ENCODE measurements at regions not wholly inside any gene's neighbourhood (a gene's known extent, or its start where the extent isn't known, plus 50 kb on each side); places are given as distances from the start of the nearest gene placed in this dataset.
"Not testable (repeated sequence)": the region's sequence is repeated elsewhere in the genome, so short reads cannot be mapped to it uniquely, and the experiment has no call there.

DNA sequence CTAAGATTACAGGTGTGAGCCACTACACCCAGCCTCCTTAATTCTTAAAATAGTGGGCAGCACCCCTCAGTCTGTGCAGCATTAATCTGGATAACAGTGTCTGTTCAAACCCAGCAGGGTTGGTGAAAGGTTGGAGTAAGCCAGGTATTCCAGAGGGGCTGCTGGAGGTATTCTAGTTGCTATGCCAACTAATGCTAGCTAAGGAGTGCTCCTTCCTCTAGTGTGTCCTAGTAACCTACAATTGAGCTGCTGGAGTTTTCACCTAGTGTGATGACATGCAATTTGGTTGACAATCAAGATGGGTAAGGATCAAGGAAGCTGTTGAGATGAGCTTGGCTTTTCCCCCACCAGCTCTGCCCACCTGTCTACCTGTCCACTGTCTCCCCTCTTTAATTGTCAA is 100.2 kb upstream of the IPO9 start:
- DNase-seq (no peak), ATAC-seq (replicated peaks) (no peak)
- Mint-ChIP-seq H3K9me3 (no peaks in the 10 kb centered on the region), H3K4me1 (no peaks in the 10 kb centered on the region), H3K4me3 (no peak overlapping the region), H3K27ac (no peak overlapping the region), H3K27me3 (peaks cover 20 to 25% of the 10 kb centered on the region in 2 donors), H3K36me3 (no peaks in the 10 kb centered on the region)

DNA sequence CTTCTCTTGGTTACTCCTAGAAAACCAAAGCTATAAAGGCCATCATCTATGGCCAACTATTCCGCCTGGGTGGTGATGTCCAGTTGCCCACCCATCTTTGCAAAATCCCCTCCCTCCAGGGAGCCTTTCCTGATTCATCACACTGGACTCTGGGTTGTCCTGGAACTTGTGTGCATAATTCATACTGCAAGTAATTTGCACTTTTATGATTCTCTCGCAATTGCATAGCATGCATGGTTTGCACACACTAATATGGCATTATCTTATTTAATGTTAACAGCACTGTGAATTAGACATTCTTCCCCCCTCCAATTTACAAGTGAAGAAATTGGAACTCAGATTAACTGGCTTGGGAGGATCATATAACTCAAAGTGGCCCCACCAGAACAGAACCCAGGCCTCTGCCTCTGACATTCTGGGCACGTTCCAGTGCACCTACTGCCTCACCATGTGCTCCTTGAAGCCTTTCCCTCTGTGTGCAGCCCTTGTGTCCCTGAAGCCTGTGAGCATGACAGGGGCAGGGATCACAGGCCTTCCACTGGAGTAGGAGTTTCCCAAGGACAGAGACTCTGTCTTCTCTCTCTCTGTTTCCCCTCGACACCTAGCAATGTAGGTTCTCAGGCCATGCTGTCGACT is 98.9 kb upstream of the IPO9 start:
- Mint-ChIP-seq H3K27me3 (peaks cover 15 to 28% of the 10 kb centered on the region in 2 donors), H3K4me3 (no peak overlapping the region), H3K36me3 (no peaks in the 10 kb centered on the region), H3K27ac (no peak overlapping the region), H3K4me1 (no peaks in the 10 kb centered on the region), H3K9me3 (no peaks in the 10 kb centered on the region)
- ATAC-seq (replicated peaks) (no peak), DNase-seq (no peak)

DNA sequence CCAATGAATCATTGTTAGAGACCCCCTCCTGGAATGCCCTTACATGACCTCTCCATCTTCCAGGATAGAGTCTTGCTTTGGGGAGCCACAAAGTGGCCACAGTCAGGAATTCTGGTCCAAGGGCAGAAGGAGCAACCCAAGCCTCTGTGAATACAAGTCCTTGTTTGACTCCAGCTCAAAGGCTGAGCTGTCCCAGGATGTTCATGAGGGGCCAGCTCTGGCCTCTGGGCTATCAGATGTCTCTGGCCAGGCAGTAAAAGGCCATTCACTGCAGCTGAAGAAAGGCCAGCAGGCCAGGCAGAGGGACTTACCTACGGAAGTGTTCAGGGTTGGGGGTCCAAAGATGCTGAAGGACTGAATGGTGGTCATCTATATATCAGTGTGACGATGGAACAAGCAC is 98.3 kb upstream of the IPO9 start:
- no peak overlapping the region for H3K27ac Mint-ChIP-seq
- no peak overlapping the region for H3K4me3 Mint-ChIP-seq
- DNase-seq (no peak), ATAC-seq (replicated peaks) (no peak)
- no peaks in the 10 kb centered on the region for H3K36me3 Mint-ChIP-seq
- peaks cover 12 to 23% of the 10 kb centered on the region in 2 donors for H3K27me3 Mint-ChIP-seq
- H3K9me3 Mint-ChIP-seq = no peaks in the 10 kb centered on the region
- H3K4me1 Mint-ChIP-seq = no peaks in the 10 kb centered on the region

DNA sequence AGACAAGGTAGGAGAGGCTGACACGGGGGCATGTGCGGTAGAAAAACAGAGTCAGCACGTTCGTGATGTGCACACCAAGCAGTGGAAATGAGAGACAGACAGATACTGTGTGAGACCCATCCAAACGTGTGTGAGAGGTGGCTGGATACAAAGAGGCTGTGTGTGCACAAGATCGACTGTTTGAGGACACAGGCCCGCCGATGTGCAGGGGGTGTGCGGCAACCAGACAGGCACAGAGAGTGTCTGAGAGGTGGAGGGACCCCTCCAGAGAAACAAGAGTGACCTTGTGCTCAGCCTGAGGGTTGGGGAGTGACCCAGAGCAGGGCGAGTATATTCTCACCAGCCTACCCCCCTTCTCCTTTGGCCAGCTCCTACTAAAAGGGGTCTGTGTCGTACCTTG is 97.8 kb upstream of the IPO9 start:
- Mint-ChIP-seq H3K36me3 (no peaks in the 10 kb centered on the region), H3K27me3 (peaks cover 12 to 23% of the 10 kb centered on the region in 2 donors), H3K4me1 (peaks cover under 1 to 3% of the 10 kb centered on the region in 2 donors), H3K9me3 (no peaks in the 10 kb centered on the region), H3K4me3 (no peak overlapping the region), H3K27ac (no peak overlapping the region)
- no peak for DNase-seq
- no peak for ATAC-seq (replicated peaks)

DNA sequence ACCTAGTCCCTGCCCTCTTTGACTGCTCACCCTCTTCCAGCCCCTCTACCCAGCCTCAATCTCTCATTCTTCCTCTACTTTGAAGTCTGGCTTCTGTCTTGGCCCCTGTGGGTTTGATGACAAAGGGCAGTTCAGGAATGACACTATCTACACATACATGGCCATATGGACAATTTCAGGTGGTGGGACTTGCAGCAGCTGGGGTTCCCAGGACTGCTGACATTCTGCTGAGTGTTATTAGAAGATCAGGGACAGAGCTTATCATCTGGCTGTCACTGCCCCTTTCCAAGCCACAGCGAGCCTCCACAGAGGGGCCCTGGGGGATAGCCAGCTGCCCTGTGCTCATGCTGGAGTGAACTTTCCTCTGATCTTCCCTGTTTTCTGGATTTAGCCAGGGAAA is 97.4 kb upstream of the IPO9 start:
- no peaks in the 10 kb centered on the region for H3K9me3 Mint-ChIP-seq
- no peak overlapping the region for H3K4me3 Mint-ChIP-seq
- ATAC-seq (replicated peaks) (no peak), DNase-seq (no peak)
- H3K4me1 Mint-ChIP-seq = peaks cover 5 to 6% of the 10 kb centered on the region in 2 donors
- H3K36me3 Mint-ChIP-seq = no peaks in the 10 kb centered on the region
- H3K27ac Mint-ChIP-seq = no peak overlapping the region
- H3K27me3 Mint-ChIP-seq = peaks cover 12 to 23% of the 10 kb centered on the region in 2 donors

DNA sequence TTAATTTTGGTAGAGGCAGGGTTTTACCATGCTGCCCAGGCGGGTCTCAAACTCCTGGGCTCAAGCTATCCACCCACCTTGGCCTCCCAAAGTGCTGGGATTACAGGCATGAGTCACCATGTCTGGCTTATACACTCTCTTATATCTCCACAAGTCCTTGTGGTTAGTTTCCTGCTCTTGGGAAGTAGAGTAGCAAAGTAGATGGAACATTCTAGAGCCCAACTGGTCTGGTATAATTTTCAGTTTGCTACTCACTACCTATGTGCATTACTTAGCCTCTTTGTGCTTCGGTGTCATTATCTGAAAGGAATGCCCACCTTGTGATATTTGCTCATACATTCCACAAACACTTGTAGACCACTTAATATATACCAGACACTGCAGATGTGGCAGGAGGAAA is 96.6 kb upstream of the IPO9 start:
- Mint-ChIP-seq H3K36me3 (no peaks in the 10 kb centered on the region), H3K27me3 (peaks cover 11 to 22% of the 10 kb centered on the region in 2 donors), H3K9me3 (no peaks in the 10 kb centered on the region), H3K27ac (no peak overlapping the region), H3K4me3 (no peak overlapping the region), H3K4me1 (peaks cover 13% of the 10 kb centered on the region in 2 donors)
- DNase-seq (no peak), ATAC-seq (replicated peaks) (no peak)

DNA sequence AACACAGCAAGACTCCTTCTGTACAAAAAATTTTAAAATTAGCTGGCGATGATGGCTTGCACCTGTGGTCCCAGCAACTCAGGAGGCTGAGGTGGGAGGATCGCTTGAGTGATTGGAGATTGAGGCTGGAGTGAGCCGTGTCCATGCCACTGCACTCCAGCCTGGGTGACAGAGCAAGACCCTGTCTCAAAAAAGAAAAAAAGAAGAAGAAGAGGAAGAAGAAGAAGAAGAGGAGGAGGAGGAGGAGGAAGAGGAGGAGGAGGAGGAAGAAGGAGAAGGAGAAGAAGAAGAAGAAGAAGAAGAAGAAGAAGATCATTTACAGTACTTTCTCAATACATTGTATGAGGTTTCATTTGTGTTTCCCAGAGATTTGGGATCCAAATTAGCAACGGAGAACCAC is 94.7 kb upstream of the IPO9 start:
- H3K4me3 Mint-ChIP-seq; ATAC-seq (replicated peaks); H3K36me3 Mint-ChIP-seq; DNase-seq; H3K9me3 Mint-ChIP-seq; H3K27ac Mint-ChIP-seq: not testable (repeated sequence)
- Mint-ChIP-seq H3K27me3 (peaks cover 6 to 20% of the 10 kb centered on the region in 2 donors), H3K4me1 (peaks cover 19 to 28% of the 10 kb centered on the region in 2 donors)

DNA sequence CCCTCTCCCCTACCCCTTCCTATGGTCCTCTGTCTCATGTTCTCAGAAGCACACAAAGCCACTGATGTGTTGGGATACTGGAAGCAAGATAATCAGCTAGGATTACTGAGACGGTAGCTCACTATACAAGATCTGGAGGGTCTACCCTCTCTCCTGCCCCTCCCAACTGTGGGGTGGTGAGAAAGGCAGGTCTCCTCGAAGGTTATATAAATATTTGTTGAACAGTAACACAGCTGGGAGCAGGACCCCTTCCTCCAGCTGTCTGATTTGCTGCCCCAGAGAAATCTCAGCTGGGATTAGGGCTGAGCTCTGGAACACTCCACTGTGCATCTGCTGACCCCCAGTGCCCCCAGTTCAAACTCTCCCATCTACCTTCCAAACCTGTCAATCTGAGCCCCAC is 94.2 kb upstream of the IPO9 start:
- Mint-ChIP-seq H3K36me3 (no peaks in the 10 kb centered on the region), H3K4me3 (no peak overlapping the region), H3K27me3 (peaks cover 6 to 20% of the 10 kb centered on the region in 2 donors), H3K9me3 (no peaks in the 10 kb centered on the region), H3K27ac (no peak overlapping the region), H3K4me1 (peaks cover 20 to 33% of the 10 kb centered on the region in 2 donors)
- no peak for DNase-seq
- ATAC-seq (replicated peaks) = no peak

DNA sequence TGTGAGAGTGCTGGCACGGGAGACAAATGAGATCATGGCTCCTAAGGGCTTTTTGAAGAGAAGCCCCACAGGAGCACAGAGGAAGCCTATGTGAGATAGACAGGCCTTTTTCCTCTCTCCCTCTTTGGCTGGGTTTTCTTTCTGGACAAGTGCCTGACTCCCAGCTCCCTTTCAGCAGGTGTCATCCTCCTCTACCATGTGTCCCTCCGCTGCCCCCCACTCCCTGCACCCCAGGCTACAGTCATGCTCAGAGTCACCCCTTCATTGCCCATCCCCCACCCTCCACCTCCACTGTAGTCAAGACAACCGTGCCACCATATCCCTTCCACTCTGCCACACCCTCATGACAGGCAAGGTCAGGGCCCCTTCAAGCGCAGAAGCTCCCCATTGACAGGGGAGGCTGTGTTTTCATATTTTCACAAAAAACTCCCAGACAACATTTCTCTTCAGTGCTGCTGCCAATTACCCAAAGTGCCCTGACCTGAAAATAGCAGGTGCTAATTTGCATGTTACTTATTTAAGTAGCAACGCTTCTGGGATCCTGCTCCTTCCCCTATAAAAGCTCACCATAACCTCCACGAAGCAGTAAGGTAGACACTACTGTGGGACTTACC is 92.1 kb upstream of the IPO9 start:
- DNase-seq (no peak), ATAC-seq (replicated peaks) (peak in 1 of 2 donors; percentile 28)
- Mint-ChIP-seq H3K4me1 (peaks cover 28 to 47% of the 10 kb centered on the region in 2 donors), H3K4me3 (peak overlapping the region in 1 of 2 donors; percentile 28), H3K9me3 (no peaks in the 10 kb centered on the region), H3K27me3 (peaks cover 0 to 16% of the 10 kb centered on the region in 2 donors), H3K36me3 (no peaks in the 10 kb centered on the region), H3K27ac (no peak overlapping the region)

DNA sequence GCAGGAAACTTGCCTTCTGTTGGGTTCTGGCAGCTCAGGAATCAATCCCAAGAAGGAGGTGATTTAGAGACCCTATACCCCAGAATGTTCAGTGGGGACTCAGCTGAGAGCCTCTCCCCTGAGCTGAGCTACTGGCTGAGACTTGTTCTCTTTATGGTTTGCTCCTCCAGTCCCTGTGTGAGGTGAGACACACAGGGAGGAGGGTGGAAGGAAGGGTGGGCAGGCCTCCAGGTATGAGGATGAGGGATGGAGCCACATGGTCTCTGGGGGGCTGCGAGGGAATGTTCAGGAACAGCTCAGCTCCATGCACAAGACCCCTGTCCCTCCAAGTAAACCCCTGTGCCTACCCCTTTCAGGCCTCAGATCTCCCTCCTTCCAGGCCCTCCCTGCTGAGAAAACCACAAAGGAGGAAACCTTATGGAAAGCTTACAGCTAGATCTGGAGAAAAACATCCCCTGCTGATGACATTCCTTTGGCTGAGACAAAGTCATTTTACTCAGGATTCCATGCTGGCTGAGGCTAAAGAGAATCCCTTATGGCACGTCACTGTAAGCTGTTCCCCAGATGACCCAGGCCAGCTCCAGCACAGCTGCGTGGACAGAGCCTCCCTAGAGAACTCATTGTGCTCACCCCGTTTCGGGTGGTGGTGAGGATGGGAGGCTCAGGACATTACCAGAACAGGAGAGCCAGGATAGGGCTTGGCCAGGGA is 91.5 kb upstream of the IPO9 start:
- Mint-ChIP-seq H3K36me3 (no peaks in the 10 kb centered on the region), H3K4me3 (no peak overlapping the region), H3K27ac (no peak overlapping the region), H3K4me1 (peaks cover 30 to 47% of the 10 kb centered on the region in 2 donors), H3K9me3 (no peaks in the 10 kb centered on the region), H3K27me3 (peaks cover 0 to 16% of the 10 kb centered on the region in 2 donors)
- DNase-seq (no peak), ATAC-seq (replicated peaks) (no peak)

DNA sequence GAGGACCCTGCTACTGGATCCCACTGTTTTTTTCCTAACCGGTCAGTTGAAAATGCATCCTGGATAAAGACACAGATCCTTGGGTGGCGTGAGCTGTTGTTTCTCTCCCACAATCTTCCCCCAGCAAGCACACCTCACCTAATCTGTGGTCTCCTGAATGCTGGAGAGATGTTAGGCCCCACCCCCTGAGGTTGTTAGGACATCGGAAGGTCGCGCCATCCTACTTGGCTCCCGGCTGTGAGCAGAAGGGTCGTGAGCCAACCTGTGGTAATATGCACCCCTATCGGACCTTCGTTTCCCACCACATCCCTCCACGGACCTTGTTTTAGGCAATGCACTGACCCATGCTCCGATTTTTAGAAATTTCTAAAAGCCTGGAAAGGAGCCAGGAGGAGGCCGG is 89.9 kb upstream of the IPO9 start:
- H3K9me3 Mint-ChIP-seq = no peaks in the 10 kb centered on the region
- H3K27ac Mint-ChIP-seq = no peak overlapping the region
- H3K27me3 Mint-ChIP-seq = peaks cover 0 to 7% of the 10 kb centered on the region in 2 donors
- peak overlapping the region; percentile 92 to 95 for H3K4me3 Mint-ChIP-seq
- peaks cover 32 to 47% of the 10 kb centered on the region in 2 donors for H3K4me1 Mint-ChIP-seq
- DNase-seq = no peak
- ATAC-seq (replicated peaks) = no peak
- H3K36me3 Mint-ChIP-seq = no peaks in the 10 kb centered on the region

DNA sequence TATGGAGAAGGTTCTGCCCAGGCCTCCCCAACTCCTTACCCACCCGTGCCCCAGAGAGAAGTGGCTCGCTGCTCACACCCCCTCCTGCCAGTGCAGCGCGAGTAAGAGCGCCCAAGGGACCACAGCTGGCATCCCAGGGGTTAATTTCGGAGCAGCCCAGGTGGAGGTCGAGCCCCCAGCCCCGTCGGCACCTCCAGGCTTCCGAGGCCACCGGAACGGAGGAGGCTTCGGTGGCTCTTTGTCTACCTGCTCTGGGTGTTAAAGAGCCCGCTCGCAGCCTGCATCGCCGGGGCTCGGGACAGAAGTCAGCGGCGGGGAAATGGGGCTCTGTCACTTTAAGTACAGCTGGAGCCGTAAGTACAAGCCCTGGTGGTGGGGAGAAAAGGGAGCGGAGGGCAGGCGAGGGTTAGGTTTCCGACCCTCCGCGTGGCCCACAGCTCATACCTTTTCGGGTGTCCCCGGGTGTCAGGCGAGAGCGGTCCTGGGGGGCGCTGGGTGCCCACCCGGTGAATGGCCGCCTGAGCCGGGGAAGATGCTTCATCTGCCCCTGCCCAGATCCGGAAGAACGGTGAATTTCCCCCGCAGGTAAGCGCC is 89.4 kb upstream of the IPO9 start:
- peak overlapping the region; percentile 92 to 95 for H3K4me3 Mint-ChIP-seq
- no peaks in the 10 kb centered on the region for H3K9me3 Mint-ChIP-seq
- peaks cover 32 to 47% of the 10 kb centered on the region in 2 donors for H3K4me1 Mint-ChIP-seq
- peak; percentile 40 for DNase-seq
- H3K27ac Mint-ChIP-seq = peak overlapping the region; percentile 73
- no peaks in the 10 kb centered on the region for H3K36me3 Mint-ChIP-seq
- ATAC-seq (replicated peaks) = peak; percentile 90 to 92
- H3K27me3 Mint-ChIP-seq = peaks cover 0 to 5% of the 10 kb centered on the region in 2 donors

DNA sequence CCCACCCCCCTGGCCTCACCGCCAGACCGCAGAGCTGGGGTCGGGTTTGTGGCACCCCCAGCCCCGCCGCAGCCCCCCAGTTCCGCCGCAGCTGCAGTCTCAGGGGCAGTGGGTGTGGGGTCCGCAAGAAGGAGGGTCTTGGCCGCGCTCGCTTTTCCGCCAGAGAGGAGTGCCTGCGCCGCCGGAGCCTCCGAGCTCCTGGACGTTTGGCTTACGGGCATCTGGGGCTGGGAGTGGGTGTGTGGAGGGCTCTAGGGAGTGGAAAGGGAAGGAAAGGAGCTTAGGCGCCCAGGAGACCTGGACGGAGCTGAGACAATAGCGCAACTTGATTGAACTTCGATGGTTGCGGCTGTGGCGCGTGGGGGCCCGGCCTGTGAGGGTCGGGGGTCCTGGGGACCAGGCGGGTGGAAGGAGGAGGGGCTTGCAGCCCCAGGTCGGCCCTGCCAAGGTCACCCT is 88.8 kb upstream of the IPO9 start:
- peaks cover 0 to 5% of the 10 kb centered on the region in 2 donors for H3K27me3 Mint-ChIP-seq
- DNase-seq = no peak

DNA sequence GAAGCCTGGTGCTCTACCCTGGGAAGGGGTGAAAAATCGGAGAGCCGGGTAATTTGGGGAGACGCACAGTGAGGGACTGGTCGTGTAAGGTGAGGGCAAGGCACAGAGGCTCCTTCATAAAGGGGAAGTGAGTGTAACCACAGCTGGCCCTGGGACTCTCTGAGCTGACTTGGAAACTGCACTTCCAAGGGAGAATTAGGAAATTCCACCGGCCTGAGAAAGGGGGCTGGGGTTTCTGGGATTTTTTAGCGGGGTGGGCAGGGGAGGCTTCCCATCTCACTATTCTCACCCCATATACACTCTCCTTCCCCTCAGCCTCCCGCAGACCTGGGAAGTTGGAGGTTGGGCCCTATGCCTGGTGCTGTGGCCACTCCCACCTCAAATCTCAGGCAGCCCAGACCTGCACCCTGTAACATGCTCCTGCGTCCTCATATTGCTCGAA is 88.3 kb upstream of the IPO9 start:
- H3K4me1 Mint-ChIP-seq = peaks cover 32 to 47% of the 10 kb centered on the region in 2 donors
- DNase-seq (no peak), ATAC-seq (replicated peaks) (peak; percentile 67 to 68)
- no peaks in the 10 kb centered on the region for H3K9me3 Mint-ChIP-seq
- peak overlapping the region; percentile 92 to 95 for H3K4me3 Mint-ChIP-seq
- no peaks in the 10 kb centered on the region for H3K36me3 Mint-ChIP-seq
- H3K27ac Mint-ChIP-seq = peak overlapping the region; percentile 59
- peaks cover 0 to 5% of the 10 kb centered on the region in 2 donors for H3K27me3 Mint-ChIP-seq

More for the DNA sequence above, 88.8 kb upstream of the IPO9 start:
- Mint-ChIP-seq H3K27ac (peak overlapping the region; percentile 89), H3K9me3 (no peaks in the 10 kb centered on the region), H3K4me1 (peaks cover 32 to 47% of the 10 kb centered on the region in 2 donors), H3K4me3 (peak overlapping the region; percentile 92 to 95), H3K36me3 (no peaks in the 10 kb centered on the region)
- ATAC-seq (replicated peaks) = peak; percentile 31
